Endothelial cell of umbilical vein (primary cell): ENCODE measurements at regions not wholly inside any gene's neighbourhood (a gene's known extent, or its start where the extent isn't known, plus 50 kb on each side); places are given as distances from the start of the nearest gene placed in this dataset.

Source experiments
- BruUV-seq: library from RNA; stranded (reverse); fragments of 400-500 nt; replicated peaks from 2 replicates; lab custom pipeline; 2021; lab: Mats Ljungman, UMichigan
- CTCF ChIA-PET: fragments of 300-600, 350-600 bp; sonication (Branson Sonifier 250); formaldehyde crosslinking; loops from one replicate; lab custom pipeline; 2021; ENCODE audit warnings: antibody characterized with exemption, inconsistent platforms; lab: Charles Lee
- POLR2A ChIA-PET: fragments of 300-600, 350-600 bp; sonication (Branson Sonifier 250); formaldehyde crosslinking; loops from one replicate; lab custom pipeline; 2021; ENCODE audit warnings: antibody characterized with exemption, inconsistent platforms; lab: Charles Lee
- DNase-seq: peaks from one replicate; pipeline ENCODE4 v3.0.0-alpha.2; 2011; ENCODE audit warnings: low read depth, low spot score
- FAIRE-seq: peaks from 2 replicates; lab custom pipeline; 2011; peaks lifted over from hg19 to GRCh38; lab: Jason Lieb, UNC
- H2AFZ ChIP-seq: 2 replicates; pipeline ENCODE4 v1.6.0; 2012; ENCODE audit warnings: low read depth, low read length, control low read depth, inconsistent platforms
- H3K27ac ChIP-seq: 2 replicates; pipeline ENCODE4 v1.5.1; 2011; ENCODE audit warnings: low read depth, mild to moderate bottlenecking, control low read depth, low read length, moderate library complexity; ENCODE audit not compliant: insufficient read depth
- H3K27me3 ChIP-seq, 2 experiments: 2 replicates each; pipeline versions ENCODE4 v1.6.0 to v1.6.1; 2011; ENCODE audit warnings: low read length in 2 of 2, mixed read lengths in 1 of 2; ENCODE audit not compliant: control insufficient read depth in 2 of 2, insufficient read depth in 2 of 2
- H3K36me3 ChIP-seq, 2 experiments: 2 replicates in 1 of 2; 3 replicates in 1 of 2; pipeline ENCODE4 v1.5.1; 2011; ENCODE audit warnings: low read length in 2 of 2, mild to moderate bottlenecking in 1 of 2, moderate library complexity in 1 of 2; ENCODE audit not compliant: control insufficient read depth in 2 of 2, insufficient read depth in 2 of 2; ENCODE audit errors: extremely low read depth in 1 of 2
- H3K4me1 ChIP-seq: 3 replicates; pipeline ENCODE4 v1.5.1; 2011; ENCODE audit warnings: mild to moderate bottlenecking, low read length; ENCODE audit not compliant: control insufficient read depth, insufficient read depth; ENCODE audit errors: extremely low read depth
- H3K4me2 ChIP-seq: 2 replicates; pipeline ENCODE4 v1.6.1; 2011; ENCODE audit warnings: low read length, control low read depth, mixed read lengths; ENCODE audit not compliant: insufficient read depth
- H3K4me3 ChIP-seq, 3 experiments: fragments of 200-600 bp in 1 of 3; sonication (generic), shearing (Covaris generic) in 1 of 3; replicated peaks in 1 of 3; 2 replicates each; pipeline ENCODE4 v1.5.1; 2011 to 2016; ENCODE audit warnings: control low read depth in 3 of 3, low read length in 3 of 3, mild to moderate bottlenecking in 2 of 3, inconsistent platforms in 1 of 3, low read depth in 1 of 3, moderate library complexity in 1 of 3; ENCODE audit not compliant: insufficient read depth in 1 of 3
- H3K79me2 ChIP-seq: 2 replicates; pipeline ENCODE4 v1.6.0; 2012; ENCODE audit warnings: low read length, inconsistent platforms; ENCODE audit not compliant: control insufficient read depth, insufficient read depth
- H3K9ac ChIP-seq: replicated peaks from 2 replicates; pipeline ENCODE3; 2011; ENCODE audit warnings: low read length, control low read depth; ENCODE audit not compliant: insufficient read depth; ENCODE audit errors: extremely low read depth
- H3K9me1 ChIP-seq: replicated peaks from 3 replicates; pipeline ENCODE4 v1.6.0; 2011; ENCODE audit warnings: mild to moderate bottlenecking, low read length; ENCODE audit not compliant: control insufficient read depth, insufficient read depth; ENCODE audit errors: extremely low read depth
- H3K9me3 ChIP-seq: replicated peaks from 2 replicates; pipeline ENCODE4 v1.5.1; 2012; ENCODE audit warnings: low read length, inconsistent platforms; ENCODE audit not compliant: control insufficient read depth, insufficient read depth
- H4K20me1 ChIP-seq: replicated peaks from 2 replicates; pipeline ENCODE3; 2011; ENCODE audit warnings: mild to moderate bottlenecking, low read length; ENCODE audit not compliant: control insufficient read depth, insufficient read depth; ENCODE audit errors: extremely low read depth
- CTCF ChIP-seq, 2 donors: IDR thresholded peaks; 1 replicate in 1 of 2; 2 replicates in 1 of 2; pipeline ENCODE4 v1.5.1; 2011; ENCODE audit warnings: low read length in 2 of 2, mild to moderate bottlenecking in 2 of 2, moderate library complexity in 2 of 2, control low read depth in 1 of 2, inconsistent platforms in 1 of 2, low read depth in 1 of 2; ENCODE audit not compliant: insufficient read depth in 1 of 2; ENCODE audit errors: extremely low read depth in 1 of 2
- EZH2 ChIP-seq: IDR thresholded peaks from 2 replicates; pipeline ENCODE4 v1.6.1; 2012; ENCODE audit warnings: borderline replicate concordance, low read depth, mild to moderate bottlenecking, moderate library complexity, low read length, inconsistent platforms; ENCODE audit not compliant: severe bottlenecking
- FOS ChIP-seq: IDR thresholded peaks from 2 replicates; pipeline ENCODE4 v1.6.1; 2011; ENCODE audit warnings: mild to moderate bottlenecking, low read length, moderate library complexity, borderline replicate concordance; ENCODE audit not compliant: insufficient read depth
- JUN ChIP-seq: IDR thresholded peaks from 2 replicates; pipeline ENCODE4 v1.6.1; 2011; ENCODE audit warnings: borderline replicate concordance, low read depth; ENCODE audit not compliant: insufficient read length, insufficient read depth
- POLR2AphosphoS5 ChIP-seq: IDR thresholded peaks from 2 replicates; pipeline ENCODE4 v1.6.1; 2012; ENCODE audit warnings: low read depth, mild to moderate bottlenecking, control low read depth, low read length, moderate library complexity; ENCODE audit not compliant: insufficient read depth
- dilution Hi-C: fragments of 300-500 bp; cut with MboI; formaldehyde crosslinking; loops from one replicate; pipeline ENCODE4 v1.15.0; 2019; ENCODE audit warnings: low sequenced_read_pairs; ENCODE audit not compliant: extremely low pct_ligation_motif_present
- intact Hi-C: fragments of 100-400 bp; cut with micrococcal nuclease; formaldehyde crosslinking; loops from one replicate; pipeline ENCODE4 v1.10.0; 2022

GRCh38 chr5:57953792-57954191, 471.2 kb upstream of the ACTBL2 start:
- Histone ChIP-seq H3K4me3 (no peak overlapping the region), H3K9me1 (no peaks in the 10 kb centered on the region), H3K27me3 (no peaks in the 10 kb centered on the region), H3K79me2 (no peaks in the 10 kb centered on the region), H3K9ac (no peak overlapping the region), H3K4me2 (no peak overlapping the region), H3K9me3 (no peaks in the 10 kb centered on the region), H4K20me1 (no peaks in the 10 kb centered on the region), H3K4me1 (peaks cover 13% of the 10 kb centered on the region), H3K27ac (no peak overlapping the region), H2AFZ (no peak overlapping the region), H3K36me3 (no peaks in the 10 kb centered on the region)
- ChIA-PET CTCF (no interaction called here), POLR2A (no interaction called here)
- DNase-seq = no peak
- intact Hi-C loops (no loop called here), dilution Hi-C loops (no loop called here)
- no peak for TF ChIP-seq CTCF (IDR thresholded peaks at IDR 0.05; ENCODE audit: extremely low read depth in 1 of 2, insufficient read depth in 1 of 2, low read depth in 1 of 2, low read length in 2 of 2)
- TF ChIP-seq JUN = no peak
- TF ChIP-seq POLR2AphosphoS5 = no peak
- TF ChIP-seq FOS = no peak
- no peak for TF ChIP-seq EZH2
- BruUV-seq = no TSS peak
- no peak for FAIRE-seq
